ENCODE measurements at regions not wholly inside any gene's neighbourhood (a gene's known extent, or its start where the extent isn't known, plus 50 kb on each side); places are given as distances from the start of the nearest gene placed in this dataset.

- DNase-seq (ENCODE audit: low read depth in 2 of 2, low spot score in 1 of 2) = no peak
Measured at GRCh38 chr13:44118881-44119280, 239.2 kb downstream of the LACC1 start.

GRCh38 chr13:44120043-44120442, 240.3 kb downstream of the LACC1 start:
- DNase-seq (ENCODE audit: low read depth in 2 of 2, low spot score in 1 of 2) = no peak

GRCh38 chr13:44120849-44121755, 241.4 kb downstream of the LACC1 start:
- DNase-seq (ENCODE audit: low read depth in 2 of 2, low spot score in 1 of 2) = no peak

GRCh38 chr13:44124352-44124751, 244.6 kb downstream of the LACC1 start:
- no peak for DNase-seq (ENCODE audit: low read depth in 2 of 2, low spot score in 1 of 2)

GRCh38 chr13:44125943-44126469, 246.3 kb downstream of the LACC1 start:
- DNase-seq (ENCODE audit: low read depth in 2 of 2, low spot score in 1 of 2) = no peak

- no peak for DNase-seq (ENCODE audit: low read depth in 2 of 2, low spot score in 1 of 2)
Measured at GRCh38 chr13:44128552-44129001, 245.0 kb upstream of the SERP2 start.

- no peak for DNase-seq (ENCODE audit: low read depth in 2 of 2, low spot score in 1 of 2)
Measured at GRCh38 chr13:44129418-44129817, 244.2 kb upstream of the SERP2 start.

GRCh38 chr13:44131069-44131614, 242.5 kb upstream of the SERP2 start:
- DNase-seq (ENCODE audit: low read depth in 2 of 2, low spot score in 1 of 2) = no peak

GRCh38 chr13:44132710-44133109, 240.9 kb upstream of the SERP2 start:
- DNase-seq (ENCODE audit: low read depth in 2 of 2, low spot score in 1 of 2) = no peak

GRCh38 chr13:44133626-44134025, 240.0 kb upstream of the SERP2 start:
- DNase-seq (ENCODE audit: low read depth in 2 of 2, low spot score in 1 of 2) = no peak

GRCh38 chr13:44135566-44135965, 238.1 kb upstream of the SERP2 start:
- no peak for DNase-seq (ENCODE audit: low read depth in 2 of 2, low spot score in 1 of 2)

- DNase-seq (ENCODE audit: low read depth in 2 of 2, low spot score in 1 of 2) = no peak
Measured at GRCh38 chr13:44136696-44137268, 236.8 kb upstream of the SERP2 start.

GRCh38 chr13:44137466-44137865, 236.2 kb upstream of the SERP2 start:
- DNase-seq (ENCODE audit: low read depth in 2 of 2, low spot score in 1 of 2) = no peak

- DNase-seq (ENCODE audit: low read depth in 2 of 2, low spot score in 1 of 2) = no peak
Measured at GRCh38 chr13:44140146-44140545, 233.5 kb upstream of the SERP2 start.

- no peak for DNase-seq (ENCODE audit: low read depth in 2 of 2, low spot score in 1 of 2)
Measured at GRCh38 chr13:44140888-44141724, 232.5 kb upstream of the SERP2 start.

- DNase-seq (ENCODE audit: low read depth in 2 of 2, low spot score in 1 of 2) = peak; percentile 83 to 87
Measured at GRCh38 chr13:44141725-44142539, 231.7 kb upstream of the SERP2 start.

GRCh38 chr13:44142540-44142867, 231.1 kb upstream of the SERP2 start:
- no peak for DNase-seq (ENCODE audit: low read depth in 2 of 2, low spot score in 1 of 2)

GRCh38 chr13:44142941-44143665, 230.5 kb upstream of the SERP2 start:
- DNase-seq (ENCODE audit: low read depth in 2 of 2, low spot score in 1 of 2) = no peak

GRCh38 chr13:44146138-44146537, 227.5 kb upstream of the SERP2 start:
- no peak for DNase-seq (ENCODE audit: low read depth in 2 of 2, low spot score in 1 of 2)

- no peak for DNase-seq (ENCODE audit: low read depth in 2 of 2, low spot score in 1 of 2)
Measured at GRCh38 chr13:44147233-44147632, 226.4 kb upstream of the SERP2 start.

Measured in stimulated activated CD8-positive, alpha-beta memory T cell treated with anti-CD3 and anti-CD28 coated beads, Interleukin-4, amount 100 ng/mL, for 4 hours (primary cell).